Fibroblast of pulmonary artery (primary cell): ENCODE measurements at regions not wholly inside any gene's neighbourhood (a gene's known extent, or its start where the extent isn't known, plus 50 kb on each side); places are given as distances from the start of the nearest gene placed in this dataset.
A peak's percentile ranks its signal among the peaks of the same experiment; 100 is the strongest.
"Not testable (repeated sequence)": the region's sequence is repeated elsewhere in the genome, so short reads cannot be mapped to it uniquely, and the experiment has no call there.

Experiments used
- DNase-seq: peaks from one replicate; pipeline ENCODE4 v3.0.0-alpha.2; 2010; ENCODE audit warnings: low read depth
- H3K4me3 ChIP-seq: replicated peaks from 2 replicates; pipeline ENCODE4 v1.5.1; 2011; ENCODE audit warnings: low read depth, mild to moderate bottlenecking, control low read depth, low read length, moderate library complexity
- CTCF ChIP-seq: IDR thresholded peaks from 2 replicates; pipeline ENCODE4 v1.5.1; 2011; ENCODE audit warnings: mild to moderate bottlenecking, control low read depth, low read length, inconsistent platforms; ENCODE audit errors: missing control alignments

- TF ChIP-seq CTCF, result peak; percentile 71
- no peak overlapping the region for H3K4me3 ChIP-seq
- peak; percentile 55 for DNase-seq
These were observed 1401.4 kb downstream of the EFNA5 start for GRCh38 chr5:106269252-106269843.

GRCh38 chr5:106267256-106267655, 1403.5 kb downstream of the EFNA5 start:
- TF ChIP-seq CTCF, result no peak
- no peak overlapping the region for H3K4me3 ChIP-seq
- DNase-seq, result no peak

- no peak for DNase-seq
- no peak for TF ChIP-seq CTCF
- no peak overlapping the region for H3K4me3 ChIP-seq
These were observed 1408.3 kb downstream of the EFNA5 start for GRCh38 chr5:106262395-106262794.

GRCh38 chr5:106259431-106260090, 1411.2 kb downstream of the EFNA5 start:
- H3K4me3 ChIP-seq, DNase-seq: not testable (repeated sequence)

GRCh38 chr5:106258591-106259125, 1412.1 kb downstream of the EFNA5 start:
- H3K4me3 ChIP-seq, result no peak overlapping the region
- peak; percentile 3 for DNase-seq
- TF ChIP-seq CTCF, result no peak

- TF ChIP-seq CTCF, result no peak
- no peak for DNase-seq
- no peak overlapping the region for H3K4me3 ChIP-seq
These were observed 1416.0 kb downstream of the EFNA5 start for GRCh38 chr5:106254784-106255183.

- DNase-seq, H3K4me3 ChIP-seq: not testable (repeated sequence)
These were observed 1424.5 kb downstream of the EFNA5 start for GRCh38 chr5:106246044-106246745.
